ENCODE measurements at regions not wholly inside any gene's neighbourhood (a gene's known extent, or its start where the extent isn't known, plus 50 kb on each side); places are given as distances from the start of the nearest gene placed in this dataset.

- Histone ChIP-seq H2BK15ac (ENCODE audit: low read length) (no peak overlapping the region), H3K4me2 (ENCODE audit: insufficient read depth in 1 of 2, low read depth in 2 of 2, low read length in 2 of 2) (no peak overlapping the region), H2BK120ac (replicated peaks; ENCODE audit: low read depth, low read length) (no peak overlapping the region)
- TF ChIP-seq GTF2F1 (IDR thresholded peaks at IDR 0.05; ENCODE audit: borderline replicate concordance, low read depth, low read length): no peak
- TF ChIP-seq TCF12 (IDR thresholded peaks at IDR 0.05; ENCODE audit: low read depth, low read length): no peak
- no peak for TF ChIP-seq CHD1 (IDR thresholded peaks at IDR 0.05; ENCODE audit: low read depth, low read length)
- no peak for TF ChIP-seq SP4 (IDR thresholded peaks at IDR 0.05; ENCODE audit: low read length)
- no peak for TF ChIP-seq RAD21 (IDR thresholded peaks at IDR 0.05 in 1 of 2, conservative IDR thresholded peaks at IDR 0.05 in 1 of 2; ENCODE audit: low read depth in 2 of 2, low read length in 2 of 2)
- TF ChIP-seq MAFK (IDR thresholded peaks at IDR 0.05; ENCODE audit: low read depth, low read length): no peak
- TF ChIP-seq TAF1 (IDR thresholded peaks at IDR 0.05; ENCODE audit: low read depth, low read length): no peak
- TF ChIP-seq FOSL1 (IDR thresholded peaks at IDR 0.05; ENCODE audit: insufficient read depth, low read depth, low read length): no peak
- no peak for TF ChIP-seq TAF7 (optimal IDR thresholded peaks at IDR 0.05; ENCODE audit: borderline replicate concordance, low read depth, low read length)
- TF ChIP-seq EP300 (IDR thresholded peaks at IDR 0.05; ENCODE audit: borderline replicate concordance in 1 of 2, low read depth in 2 of 2, low read length in 2 of 2): no peak
- no peak for TF ChIP-seq SIN3A (conservative IDR thresholded peaks at IDR 0.05 in 1 of 2, IDR thresholded peaks at IDR 0.05 in 1 of 2; ENCODE audit: low read depth in 1 of 2, low read length in 2 of 2)
- no peak for TF ChIP-seq E2F6 (IDR thresholded peaks at IDR 0.05)
- TF ChIP-seq POU5F1 (IDR thresholded peaks at IDR 0.05; ENCODE audit: low read depth, low read length): no peak
Measured at GRCh38 chr7:29749701-29750321, 56.5 kb upstream of the WIPF3 start.

More at GRCh38 chr7:29749701-29750321, 56.5 kb upstream of the WIPF3 start:
- Histone ChIP-seq H4K20me1 (replicated peaks in 1 of 2; ENCODE audit: control insufficient read depth in 1 of 2, insufficient read depth in 2 of 2, low read length in 2 of 2) (no peaks in the 10 kb centered on the region), H2BK5ac (ENCODE audit: low read depth, low read length) (no peak overlapping the region), H3K23ac (ENCODE audit: insufficient read length) (no peak overlapping the region), H4K91ac (replicated peaks; ENCODE audit: insufficient read length, low read length) (no peak overlapping the region), H3K79me1 (ENCODE audit: low read depth, low read length) (no peaks in the 10 kb centered on the region), H4K8ac (ENCODE audit: extremely low read depth, insufficient read depth, low read length) (no peak overlapping the region), H3K4ac (replicated peaks; ENCODE audit: insufficient read length, low read depth, low read length) (no peak overlapping the region), H2AK5ac (ENCODE audit: low read depth, low read length) (no peak overlapping the region), H3K36me3 (ENCODE audit: control insufficient read depth in 2 of 4, insufficient read depth in 4 of 4, low read length in 3 of 4) (no peaks in the 10 kb centered on the region), H3K18ac (ENCODE audit: extremely low read depth, low read length) (no peak overlapping the region), H3K27me3 (replicated peaks in 1 of 4; ENCODE audit: control insufficient read depth in 3 of 4, extremely low read depth in 1 of 4, insufficient read depth in 3 of 4, low read length in 3 of 4) (no peaks in the 10 kb centered on the region), H3K79me2 (ENCODE audit: control insufficient read depth in 1 of 2, insufficient read depth in 2 of 2, low read length in 2 of 2) (no peaks in the 10 kb centered on the region), H2BK12ac (ENCODE audit: low read depth, low read length) (no peak overlapping the region), H3K23me2 (ENCODE audit: low read depth, low read length) (no peaks in the 10 kb centered on the region), H3K4me3 (ENCODE audit: extremely low read depth in 1 of 4, insufficient read depth in 2 of 4, low read depth in 3 of 4, low read length in 4 of 4) (no peak overlapping the region), H3K14ac (ENCODE audit: insufficient read length) (no peak overlapping the region), H3K56ac (replicated peaks; ENCODE audit: insufficient read length, low read depth, low read length) (no peak overlapping the region), H3K27ac (ENCODE audit: low read depth, low read length) (no peak overlapping the region), H2AFZ (ENCODE audit: low read length) (no peak overlapping the region), H3K9me3 (ENCODE audit: insufficient read depth in 2 of 2, low read depth in 1 of 2, low read length in 1 of 2) (no peaks in the 10 kb centered on the region), H3K4me1 (replicated peaks in 1 of 4; ENCODE audit: control insufficient read depth in 3 of 4, insufficient read depth in 4 of 4, low read length in 3 of 4) (no peaks in the 10 kb centered on the region), H2BK20ac (ENCODE audit: low read length) (no peak overlapping the region), H3K9ac (replicated peaks in 1 of 4; ENCODE audit: extremely low read depth in 1 of 4, low read depth in 3 of 4, low read length in 3 of 4) (no peak overlapping the region), H4K5ac (ENCODE audit: insufficient read length, low read depth, low read length) (no peak overlapping the region)
- POLR2A ChIA-PET (ENCODE audit: partially characterized antibody): no interaction called here
- FAIRE-seq (no peak), DNase-seq (ENCODE audit: low read depth in 1 of 2, low spot score in 2 of 2) (no peak)
- CTCF ChIA-PET (ENCODE audit: partially characterized antibody): interaction anchor here (0.5 to 1.7 kb wide), 10 partner anchors 14 to 172 kb away, joined by 3 to 23 read pairs (median 4); no protein-coding TSS in a partner anchor
- WGBS, 2 experiments (ENCODE audit: extremely low coverage in 1 of 2, insufficient coverage in 1 of 2, insufficient read length in 1 of 2, insufficient replicate concordance in 2 of 2, low coverage in 1 of 2, low lambda C conversion rate in 2 of 2, missing lambda C conversion rate in 1 of 2): 88% methylated on average over 7 of the region's 7 CpGs; no CpG with 5 or more reads in 1 of the 2 experiments
